HG03571 (cell line): ENCODE measurements at regions not wholly inside any gene's neighbourhood (a gene's known extent, or its start where the extent isn't known, plus 50 kb on each side); places are given as distances from the start of the nearest gene placed in this dataset.

Experiments used
- ATAC-seq: cut with Tn5 transposase; IDR thresholded peaks from one replicate; pipeline ENCODE4 v1.9.1; 2021; ENCODE audit not compliant: unreplicated experiment

DNA sequence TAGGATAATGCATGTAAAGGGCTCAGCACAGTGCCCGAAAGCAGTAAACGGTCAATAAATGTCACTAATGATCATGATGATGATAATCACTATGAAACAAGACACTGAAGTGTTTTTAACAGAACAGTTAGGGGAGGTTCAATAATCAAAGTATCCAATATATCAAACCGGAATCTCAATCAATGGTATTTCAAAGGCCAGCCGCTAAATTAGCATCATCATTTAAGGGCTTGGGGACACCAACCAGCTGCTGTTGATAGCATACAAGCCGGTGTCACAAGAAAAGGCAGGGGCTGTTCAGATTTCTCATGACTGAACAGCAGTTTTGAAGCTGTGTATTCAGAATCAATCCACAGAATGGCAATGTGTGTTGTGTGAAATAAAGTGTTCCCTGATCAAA lies 316.0 kb upstream of the NPVF start:
- ATAC-seq: no peak

DNA sequence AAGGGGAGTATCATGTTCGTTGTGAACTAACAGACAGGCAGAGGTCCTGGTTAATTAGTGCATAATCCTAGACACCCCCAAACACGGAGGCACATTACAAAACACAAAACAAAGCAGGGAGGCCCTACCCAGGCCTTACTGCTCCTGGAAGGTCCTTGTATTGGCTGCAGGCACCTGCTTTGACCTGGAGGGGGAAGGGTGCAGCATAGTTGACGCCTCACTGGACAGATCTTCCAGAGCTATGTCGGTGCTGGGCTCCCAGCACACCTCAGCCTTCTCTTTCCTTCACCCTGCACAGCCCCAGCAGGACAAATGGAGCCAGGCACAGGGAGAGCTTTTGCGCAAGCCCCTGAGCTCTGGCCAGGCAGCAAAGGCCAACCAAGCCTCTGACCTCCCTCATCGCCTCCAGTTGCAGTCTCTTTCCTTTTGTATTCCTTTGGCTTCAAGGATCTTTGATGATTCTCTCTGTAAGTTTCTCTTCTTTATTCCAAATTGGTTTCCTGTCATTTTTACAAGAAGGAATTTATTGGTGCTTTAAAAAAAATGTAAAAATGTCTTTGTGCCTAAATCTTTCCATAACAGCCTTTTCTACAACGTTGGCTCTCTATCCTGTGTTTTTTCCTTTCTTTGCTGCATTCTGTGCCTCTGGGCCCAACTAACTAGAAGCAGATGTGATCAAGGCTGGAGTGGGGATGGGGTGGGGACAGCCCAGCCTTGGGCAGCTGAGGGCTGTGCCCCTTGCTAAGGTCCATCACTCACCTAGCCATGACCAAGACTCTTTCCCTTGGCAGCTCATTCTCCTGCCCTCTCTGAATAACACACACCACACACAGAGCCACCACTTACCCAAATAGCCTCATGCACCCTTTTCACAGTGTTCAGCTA lies 317.1 kb upstream of the NPVF start:
- ATAC-seq: no peak

DNA sequence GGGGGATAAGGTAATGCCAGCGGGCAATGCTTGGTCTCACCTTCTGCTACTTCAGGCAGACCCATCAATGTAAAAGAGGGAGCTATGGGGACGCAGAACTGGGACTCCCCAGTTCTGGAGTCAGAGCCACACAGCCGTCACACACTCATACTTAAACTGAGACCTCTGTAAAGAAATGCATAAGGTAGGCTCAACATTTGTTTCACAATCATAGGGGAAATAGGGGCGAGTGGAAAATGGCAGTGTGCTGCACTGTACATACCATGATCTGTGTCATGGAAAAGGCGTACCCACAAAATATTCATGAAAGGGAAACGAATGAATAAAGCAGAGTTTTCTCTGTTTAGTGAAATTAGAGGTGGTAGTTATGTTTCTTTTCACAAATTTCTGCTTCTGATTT lies 318.0 kb upstream of the NPVF start:
- ATAC-seq: no peak

DNA sequence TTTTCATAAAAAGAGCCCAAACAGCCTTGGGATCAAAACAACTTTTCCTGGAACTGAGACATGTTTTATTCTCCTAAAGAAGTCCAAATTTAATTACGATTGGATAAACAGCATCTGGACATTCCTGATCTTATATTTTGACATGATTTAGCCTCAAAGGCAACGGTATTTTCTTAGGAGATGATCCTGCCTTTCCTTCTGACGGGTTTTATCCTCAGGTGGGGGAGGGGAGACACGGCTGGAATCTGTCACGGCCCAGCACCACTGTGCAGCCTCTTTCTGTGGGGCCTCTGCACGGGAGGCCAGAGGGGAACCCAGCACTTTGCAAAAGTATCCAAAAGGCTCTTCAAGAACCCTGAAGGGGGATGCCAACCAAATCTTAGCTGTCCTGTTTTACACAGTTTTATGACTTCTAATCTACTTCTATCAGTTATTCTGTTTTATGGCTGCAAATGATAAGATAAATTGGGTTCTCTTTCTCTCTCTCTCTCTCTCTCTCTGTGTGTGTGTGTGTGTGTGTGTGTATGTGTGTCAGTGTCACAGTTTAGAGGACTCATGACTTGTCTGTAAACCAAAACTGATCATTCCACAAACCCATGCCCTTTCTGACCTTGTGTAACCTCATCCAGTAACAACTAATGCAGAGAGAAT lies 321.1 kb upstream of the NPVF start:
- no peak for ATAC-seq

DNA sequence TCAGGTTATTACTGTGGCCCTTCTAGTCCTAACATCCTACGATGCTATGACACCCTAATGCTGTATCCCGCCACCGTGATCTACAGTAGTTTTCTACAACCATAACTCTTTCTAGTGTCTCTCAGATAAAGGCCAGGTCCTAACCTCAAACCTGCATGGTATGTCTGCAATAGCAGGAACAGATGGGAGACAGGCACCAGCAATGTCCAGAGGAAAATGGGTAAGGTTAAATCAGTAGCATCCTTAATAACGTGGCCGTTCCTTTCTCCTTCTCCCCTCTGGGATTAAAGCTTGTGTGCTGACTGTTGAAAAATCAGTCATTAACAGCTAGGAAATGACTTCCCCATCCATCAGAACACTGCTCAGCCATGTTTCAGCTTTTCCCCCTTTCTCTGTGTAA lies 321.9 kb upstream of the NPVF start:
- no peak for ATAC-seq

DNA sequence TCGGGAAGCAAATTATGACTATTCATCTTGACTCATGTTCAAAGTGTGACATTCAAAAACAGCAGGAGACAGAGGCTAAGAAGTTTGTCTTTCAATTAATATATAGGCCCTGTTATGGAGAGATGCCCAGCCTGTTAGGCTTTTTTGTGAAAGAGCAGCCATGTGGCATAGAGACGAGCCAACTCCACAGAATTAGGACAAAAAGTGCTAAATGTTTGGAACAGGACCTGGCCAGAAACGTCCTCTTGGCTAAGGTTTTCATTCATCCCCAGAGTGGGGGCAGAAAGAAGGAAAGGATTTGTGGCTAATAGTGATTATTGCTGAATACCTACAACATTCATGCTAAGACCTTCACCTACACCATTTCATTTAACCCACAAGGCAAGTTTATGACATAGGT lies 324.7 kb upstream of the NPVF start:
- no peak for ATAC-seq

DNA sequence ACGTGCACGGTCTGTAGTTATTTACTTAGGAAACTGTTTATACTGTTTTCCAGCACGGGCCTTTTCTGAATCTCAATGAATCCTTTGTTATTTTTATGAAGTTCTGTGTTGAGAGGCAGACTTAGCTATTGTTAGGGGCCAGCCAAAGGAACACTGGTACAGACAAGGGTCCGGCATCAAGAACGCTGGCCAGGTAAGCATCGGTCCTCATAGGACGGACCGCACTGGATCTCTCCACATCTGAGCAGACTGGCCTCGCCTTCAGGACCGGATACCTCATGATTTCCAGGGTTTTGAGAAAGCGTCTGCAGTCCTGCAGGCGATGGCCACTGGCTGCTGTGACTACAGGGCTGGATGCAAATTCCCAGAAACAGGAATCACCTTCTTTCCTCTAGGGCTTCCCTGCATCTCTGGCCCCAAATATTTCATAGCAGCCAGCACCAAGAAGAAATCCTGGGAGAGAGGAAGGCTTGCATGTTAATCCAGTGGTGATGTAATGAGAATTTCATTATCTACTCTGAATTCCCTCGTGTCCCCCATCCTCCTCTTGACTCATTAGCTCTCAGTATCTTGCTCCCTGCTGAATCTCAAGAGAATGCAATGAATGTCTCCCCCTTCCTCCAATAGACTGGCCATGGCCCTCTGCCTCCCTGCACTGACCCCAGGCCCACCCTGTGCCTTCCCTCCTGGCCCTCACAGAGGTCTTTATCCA lies 325.4 kb upstream of the NPVF start:
- ATAC-seq: no peak

DNA sequence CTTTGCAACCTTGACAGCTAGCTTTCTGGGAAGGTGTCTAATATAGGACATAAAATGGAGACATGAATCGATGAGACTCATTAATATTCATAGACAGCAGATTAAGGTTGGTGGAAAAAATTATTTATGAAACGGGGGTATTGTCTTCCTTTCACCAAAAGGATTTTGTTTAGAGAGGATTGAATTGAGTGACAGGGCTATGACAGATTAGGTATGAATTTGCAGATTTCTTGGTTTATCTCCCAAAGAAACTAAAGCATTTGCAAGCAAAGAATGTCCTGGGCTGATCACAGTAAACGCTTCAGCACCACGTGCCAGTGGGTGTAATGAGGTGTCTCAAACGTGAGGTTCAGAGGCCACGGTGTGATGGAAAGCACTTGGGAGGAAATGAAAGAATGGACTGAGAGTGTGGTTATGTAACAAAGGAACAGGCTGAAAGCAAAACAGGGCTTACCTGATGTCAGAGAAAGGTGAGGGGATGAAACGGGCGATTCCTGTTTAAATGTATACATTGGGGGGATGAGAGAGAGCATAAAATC lies 329.2 kb upstream of the NPVF start:
- no peak for ATAC-seq

DNA sequence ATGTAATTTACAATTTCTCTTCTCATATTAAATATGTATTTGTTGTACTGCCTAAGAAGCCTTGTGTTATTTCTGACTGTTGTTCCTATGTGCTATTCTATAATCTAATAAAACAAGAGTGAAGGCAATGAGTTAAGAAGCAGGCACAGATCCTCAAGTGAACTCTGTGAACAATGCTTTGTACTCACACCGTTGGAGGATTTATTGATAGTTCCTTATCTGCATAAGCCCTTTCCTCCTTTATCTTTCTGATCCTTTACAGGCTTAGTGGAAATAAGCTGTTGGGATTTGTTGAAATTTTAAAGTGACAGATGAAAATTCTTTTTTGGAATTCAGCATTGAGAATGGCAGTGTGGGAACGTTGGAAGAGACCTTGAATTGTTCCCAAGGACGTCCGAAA lies 329.6 kb upstream of the NPVF start:
- ATAC-seq: no peak

DNA sequence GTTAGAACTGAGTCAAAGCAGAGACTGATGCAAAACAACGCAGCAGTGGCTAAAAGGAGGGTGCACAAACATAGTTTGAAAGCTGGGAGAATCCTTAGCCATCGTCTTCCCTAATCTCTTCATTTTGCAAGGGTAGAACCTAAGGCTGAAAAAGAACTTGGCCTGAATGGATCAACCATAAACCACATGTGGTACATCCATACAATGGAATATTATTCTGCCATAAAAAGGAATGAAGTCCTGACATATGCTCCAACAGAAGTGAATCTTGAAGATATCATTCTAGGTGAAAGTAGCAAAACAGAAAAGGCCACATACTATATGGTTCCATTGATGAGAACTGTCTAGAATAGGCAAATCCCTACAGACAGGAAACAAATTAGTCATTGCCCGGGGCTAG lies 330.3 kb upstream of the NPVF start:
- ATAC-seq: no peak

DNA sequence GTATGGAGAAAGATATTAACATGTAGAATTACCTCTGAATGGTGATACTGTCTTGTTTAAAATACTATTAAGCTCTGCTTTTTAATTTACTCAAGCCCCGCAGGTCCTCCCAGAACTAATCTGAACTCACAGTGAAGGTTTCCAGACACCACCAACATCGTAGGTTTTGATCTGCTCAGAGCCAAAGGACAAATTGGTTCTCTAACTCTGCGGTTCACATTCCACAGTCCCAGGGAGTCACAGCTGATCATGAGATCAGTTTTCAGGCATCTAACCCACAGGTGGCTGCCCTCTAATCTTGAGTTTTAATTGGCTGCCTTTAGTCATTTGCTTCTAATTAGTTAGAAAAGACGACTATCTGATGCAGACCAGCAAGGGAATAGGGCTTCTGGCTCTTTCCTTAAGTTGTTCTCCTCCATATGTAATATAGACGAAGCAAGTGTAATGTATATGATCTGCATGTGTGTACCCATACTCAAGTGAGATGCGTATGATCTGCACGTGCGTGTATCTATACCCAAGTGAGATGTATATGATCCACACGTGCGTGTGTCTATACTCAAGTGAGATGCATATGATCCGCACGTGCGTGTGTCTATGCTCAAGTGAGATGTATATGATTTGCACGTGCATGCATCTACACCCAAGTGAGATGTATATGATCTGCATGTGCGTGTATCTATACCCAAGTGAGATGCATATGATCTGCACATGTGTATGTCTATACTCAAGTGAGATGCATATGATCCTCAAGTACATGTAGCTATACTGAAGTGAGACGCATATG lies 331.5 kb upstream of the NPVF start:
- no peak for ATAC-seq

DNA sequence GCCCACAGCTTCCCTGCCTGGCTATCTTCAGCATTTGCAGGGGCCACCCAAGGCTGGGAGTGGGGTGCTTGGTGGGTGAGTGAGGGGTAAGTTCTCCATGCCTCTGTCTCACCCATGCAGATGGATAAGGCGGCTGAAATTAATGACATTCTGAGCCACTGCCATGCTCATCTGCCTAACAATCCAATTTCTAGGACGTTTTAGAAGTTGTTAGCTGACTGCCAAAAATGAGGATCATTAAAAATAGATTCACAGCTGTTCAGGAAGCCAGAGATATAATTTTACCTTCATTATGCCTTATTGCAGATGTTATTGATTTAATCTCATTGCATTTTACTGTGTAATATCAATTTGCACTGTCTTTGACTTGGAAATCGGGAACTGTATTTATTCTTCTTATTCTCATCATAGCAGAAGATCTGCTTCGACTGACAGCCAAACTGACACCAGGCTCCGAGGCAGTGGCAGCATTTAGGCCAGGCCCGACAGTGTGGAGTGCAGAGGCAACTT lies 334.4 kb upstream of the NPVF start:
- no peak for ATAC-seq

DNA sequence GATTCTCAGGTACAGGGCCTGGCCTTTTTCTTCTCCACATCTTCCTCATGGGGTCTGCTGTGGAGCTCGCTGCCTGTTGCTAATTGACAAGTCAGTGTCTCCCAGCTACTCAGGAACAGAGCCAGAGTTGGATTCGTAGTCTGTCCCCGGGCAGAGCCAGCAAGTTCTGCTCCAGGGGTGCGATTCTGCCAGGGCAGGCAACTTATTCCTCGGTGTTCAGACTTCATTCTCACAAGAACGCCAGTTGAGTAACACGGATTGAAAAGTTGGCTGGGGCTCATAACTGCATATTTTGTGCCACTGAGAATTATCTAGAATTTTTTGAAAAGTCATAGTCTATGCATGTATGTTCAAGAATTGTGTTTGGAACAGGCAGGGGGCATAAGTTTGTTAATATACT lies 336.7 kb upstream of the NPVF start:
- no peak for ATAC-seq

DNA sequence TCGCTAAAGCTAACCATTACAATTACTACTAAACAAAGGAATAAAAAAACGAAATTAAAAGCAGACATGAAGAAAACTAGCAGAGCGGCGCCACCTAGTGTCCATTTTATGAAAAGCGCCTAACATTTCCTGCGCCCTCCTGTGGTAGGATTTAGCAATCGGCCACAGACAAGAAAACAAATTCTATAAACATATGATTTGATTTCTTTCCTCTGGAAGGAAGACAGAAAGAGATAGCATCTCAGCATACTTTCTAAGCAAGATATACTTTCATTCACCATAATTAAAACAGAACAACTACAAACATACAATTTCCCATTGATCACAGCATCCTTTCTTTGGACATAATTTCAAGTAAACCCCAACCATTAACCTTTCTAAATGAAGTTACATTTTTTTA lies 337.7 kb upstream of the NPVF start:
- no peak for ATAC-seq

DNA sequence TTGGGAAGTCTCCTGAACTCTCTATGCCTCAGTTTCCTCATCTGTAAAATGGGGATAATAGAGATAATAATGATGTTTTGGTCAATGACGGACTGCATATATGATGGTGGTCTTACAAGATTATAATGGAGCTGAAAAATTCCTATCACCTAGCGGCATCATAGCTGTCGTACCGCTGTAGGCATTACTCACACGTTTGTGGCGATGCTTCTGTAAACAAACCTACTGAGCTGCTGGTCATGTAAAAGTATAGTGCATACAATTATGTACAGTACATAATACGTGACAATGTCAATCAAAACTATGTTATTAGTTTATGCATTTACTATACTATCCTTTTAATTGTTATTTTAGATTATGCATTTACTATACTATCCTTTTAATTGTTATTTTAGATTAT lies 339.1 kb upstream of the NPVF start:
- no peak for ATAC-seq

DNA sequence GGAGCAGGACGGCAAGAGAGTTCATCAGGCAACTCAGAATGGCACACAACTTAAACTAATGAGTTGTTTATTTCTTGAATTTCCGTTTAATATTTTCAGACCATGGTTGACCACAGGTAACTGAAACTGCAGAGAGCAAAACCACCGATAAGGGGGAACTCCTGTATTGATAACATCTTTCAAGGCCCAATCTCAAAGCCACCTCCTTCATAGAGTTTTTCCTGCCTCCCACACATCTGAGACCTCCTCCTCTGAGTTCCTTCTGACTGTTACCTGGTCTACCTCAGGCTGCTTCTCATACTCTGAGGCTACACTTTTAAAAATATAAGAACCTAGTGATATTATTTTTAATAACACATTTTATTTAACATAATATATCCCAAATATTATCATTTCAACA lies 341.5 kb upstream of the NPVF start:
- ATAC-seq: no peak

DNA sequence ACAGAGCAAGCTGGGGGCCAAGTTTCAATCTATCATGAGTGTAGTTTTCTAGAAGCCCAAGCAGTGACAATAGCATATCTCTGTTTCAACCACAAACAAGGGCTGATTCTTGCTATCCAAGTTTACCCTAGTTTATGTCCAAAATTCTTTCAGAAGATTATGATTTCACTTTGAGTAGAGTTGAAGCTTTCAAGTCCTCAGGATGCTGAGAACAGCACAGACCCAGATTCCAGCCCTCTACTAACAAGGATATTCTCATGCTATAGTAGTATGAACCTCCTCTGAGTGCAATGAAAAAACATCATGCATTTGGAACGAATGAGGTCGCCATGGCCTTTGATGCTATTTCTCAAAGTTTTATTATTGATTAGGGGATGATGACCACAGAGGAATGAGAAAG lies 344.1 kb upstream of the NPVF start:
- no peak for ATAC-seq

DNA sequence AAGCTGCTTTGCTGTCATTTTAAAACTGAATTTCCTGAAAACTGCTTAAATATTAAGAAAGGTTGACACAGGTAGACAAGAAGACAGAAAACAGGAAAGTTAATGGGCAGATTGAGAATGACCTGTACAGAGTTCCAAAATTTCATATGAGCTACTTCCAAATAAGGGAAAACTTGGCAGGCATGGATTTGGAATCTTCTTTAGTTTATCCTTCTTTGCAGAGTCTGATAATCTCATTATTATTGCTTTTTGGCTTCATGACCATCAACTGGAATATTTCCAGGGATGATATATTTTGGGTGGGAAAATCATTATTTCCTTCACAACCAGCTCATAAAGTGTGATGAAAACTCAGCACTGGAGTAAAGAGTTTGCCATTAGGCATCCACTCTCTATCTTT lies 346.5 kb upstream of the NPVF start:
- no peak for ATAC-seq

DNA sequence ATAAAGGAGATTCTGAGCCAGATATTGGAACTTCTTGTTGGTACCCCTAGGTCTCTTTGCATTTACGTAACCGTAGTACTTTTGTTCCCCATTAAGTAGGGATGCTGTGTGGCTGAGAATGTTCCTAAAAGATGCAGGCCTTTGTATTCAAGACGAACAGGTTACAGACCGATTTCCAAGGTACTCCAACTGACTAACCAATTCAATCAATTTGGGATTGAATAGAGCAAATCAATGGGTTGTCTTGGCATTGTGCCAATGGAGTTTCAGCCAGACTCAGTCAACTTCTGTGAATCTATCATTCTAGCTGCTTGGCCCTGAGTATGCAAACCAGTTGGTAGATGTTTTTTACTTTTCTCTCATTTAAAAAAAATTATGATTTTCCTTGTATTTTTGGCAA lies 347.3 kb upstream of the NPVF start:
- ATAC-seq: no peak

DNA sequence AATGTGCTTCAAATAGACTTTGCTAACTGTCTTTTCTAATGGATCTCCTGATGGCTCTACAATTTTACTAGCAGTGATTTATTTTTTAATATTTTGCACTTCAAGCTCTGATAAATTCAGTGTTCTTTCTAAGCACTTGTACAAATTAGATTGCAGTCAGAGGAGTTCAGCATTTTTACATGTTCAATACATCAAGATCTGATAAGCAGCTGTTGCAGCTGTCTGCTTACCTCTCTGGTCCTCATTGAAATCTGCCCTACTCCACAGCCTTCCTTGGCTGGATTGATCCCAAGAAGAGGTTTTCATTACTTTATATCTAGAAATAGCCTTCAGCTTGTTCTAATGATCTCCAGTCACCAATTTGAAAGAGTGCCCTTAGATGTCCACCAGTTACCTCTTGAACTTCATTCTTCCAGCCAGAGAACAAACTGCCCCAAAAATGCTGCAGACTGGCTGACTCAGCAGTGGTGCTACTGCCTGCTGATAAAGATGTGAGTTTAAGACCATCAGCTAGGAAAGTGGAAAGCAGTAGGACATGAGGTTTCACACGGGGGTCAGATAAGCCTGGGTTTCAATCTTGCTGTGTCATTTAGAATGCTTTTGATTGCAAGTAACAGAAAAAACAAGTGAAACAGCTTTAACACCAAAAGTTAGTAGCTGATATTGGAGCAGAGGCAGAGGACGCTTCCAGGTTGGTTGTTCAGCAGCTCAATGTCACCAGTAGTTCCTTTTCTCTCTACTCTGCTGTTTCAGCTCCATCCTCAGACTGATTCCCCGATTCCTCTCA lies 350.9 kb upstream of the NPVF start:
- no peak for ATAC-seq
